Endothelial cell of umbilical vein (primary cell): ENCODE measurements at regions not wholly inside any gene's neighbourhood (a gene's known extent, or its start where the extent isn't known, plus 50 kb on each side); places are given as distances from the start of the nearest gene placed in this dataset.

Experiments used
- BruUV-seq: library from RNA; stranded (reverse); fragments of 400-500 nt; replicated peaks from 2 replicates; lab custom pipeline; 2021; lab: Mats Ljungman, UMichigan
- CTCF ChIA-PET: fragments of 300-600, 350-600 bp; sonication (Branson Sonifier 250); formaldehyde crosslinking; loops from one replicate; lab custom pipeline; 2021; ENCODE audit warnings: antibody characterized with exemption, inconsistent platforms; lab: Charles Lee
- POLR2A ChIA-PET: fragments of 300-600, 350-600 bp; sonication (Branson Sonifier 250); formaldehyde crosslinking; loops from one replicate; lab custom pipeline; 2021; ENCODE audit warnings: antibody characterized with exemption, inconsistent platforms; lab: Charles Lee
- DNase-seq: peaks from one replicate; pipeline ENCODE4 v3.0.0-alpha.2; 2011; ENCODE audit warnings: low read depth, low spot score
- FAIRE-seq: peaks from 2 replicates; lab custom pipeline; 2011; peaks lifted over from hg19 to GRCh38; lab: Jason Lieb, UNC
- H2AFZ ChIP-seq: 2 replicates; pipeline ENCODE4 v1.6.0; 2012; ENCODE audit warnings: low read depth, low read length, control low read depth, inconsistent platforms
- H3K27ac ChIP-seq: 2 replicates; pipeline ENCODE4 v1.5.1; 2011; ENCODE audit warnings: low read depth, mild to moderate bottlenecking, control low read depth, low read length, moderate library complexity; ENCODE audit not compliant: insufficient read depth
- H3K27me3 ChIP-seq, 2 experiments: 2 replicates each; pipeline versions ENCODE4 v1.6.0 to v1.6.1; 2011; ENCODE audit warnings: low read length in 2 of 2, mixed read lengths in 1 of 2; ENCODE audit not compliant: control insufficient read depth in 2 of 2, insufficient read depth in 2 of 2
- H3K36me3 ChIP-seq, 2 experiments: 2 replicates in 1 of 2; 3 replicates in 1 of 2; pipeline ENCODE4 v1.5.1; 2011; ENCODE audit warnings: low read length in 2 of 2, mild to moderate bottlenecking in 1 of 2, moderate library complexity in 1 of 2; ENCODE audit not compliant: control insufficient read depth in 2 of 2, insufficient read depth in 2 of 2; ENCODE audit errors: extremely low read depth in 1 of 2
- H3K4me1 ChIP-seq: 3 replicates; pipeline ENCODE4 v1.5.1; 2011; ENCODE audit warnings: mild to moderate bottlenecking, low read length; ENCODE audit not compliant: control insufficient read depth, insufficient read depth; ENCODE audit errors: extremely low read depth
- H3K4me2 ChIP-seq: 2 replicates; pipeline ENCODE4 v1.6.1; 2011; ENCODE audit warnings: low read length, control low read depth, mixed read lengths; ENCODE audit not compliant: insufficient read depth
- H3K4me3 ChIP-seq, 3 experiments: fragments of 200-600 bp in 1 of 3; sonication (generic), shearing (Covaris generic) in 1 of 3; replicated peaks in 1 of 3; 2 replicates each; pipeline ENCODE4 v1.5.1; 2011 to 2016; ENCODE audit warnings: control low read depth in 3 of 3, low read length in 3 of 3, mild to moderate bottlenecking in 2 of 3, inconsistent platforms in 1 of 3, low read depth in 1 of 3, moderate library complexity in 1 of 3; ENCODE audit not compliant: insufficient read depth in 1 of 3
- H3K79me2 ChIP-seq: 2 replicates; pipeline ENCODE4 v1.6.0; 2012; ENCODE audit warnings: low read length, inconsistent platforms; ENCODE audit not compliant: control insufficient read depth, insufficient read depth
- H3K9ac ChIP-seq: replicated peaks from 2 replicates; pipeline ENCODE3; 2011; ENCODE audit warnings: low read length, control low read depth; ENCODE audit not compliant: insufficient read depth; ENCODE audit errors: extremely low read depth
- H3K9me1 ChIP-seq: replicated peaks from 3 replicates; pipeline ENCODE4 v1.6.0; 2011; ENCODE audit warnings: mild to moderate bottlenecking, low read length; ENCODE audit not compliant: control insufficient read depth, insufficient read depth; ENCODE audit errors: extremely low read depth
- H3K9me3 ChIP-seq: replicated peaks from 2 replicates; pipeline ENCODE4 v1.5.1; 2012; ENCODE audit warnings: low read length, inconsistent platforms; ENCODE audit not compliant: control insufficient read depth, insufficient read depth
- H4K20me1 ChIP-seq: replicated peaks from 2 replicates; pipeline ENCODE3; 2011; ENCODE audit warnings: mild to moderate bottlenecking, low read length; ENCODE audit not compliant: control insufficient read depth, insufficient read depth; ENCODE audit errors: extremely low read depth
- EZH2 ChIP-seq: IDR thresholded peaks from 2 replicates; pipeline ENCODE4 v1.6.1; 2012; ENCODE audit warnings: borderline replicate concordance, low read depth, mild to moderate bottlenecking, moderate library complexity, low read length, inconsistent platforms; ENCODE audit not compliant: severe bottlenecking
- FOS ChIP-seq: IDR thresholded peaks from 2 replicates; pipeline ENCODE4 v1.6.1; 2011; ENCODE audit warnings: mild to moderate bottlenecking, low read length, moderate library complexity, borderline replicate concordance; ENCODE audit not compliant: insufficient read depth
- GATA2 ChIP-seq: IDR thresholded peaks from 2 replicates; pipeline ENCODE4 v1.7.0; 2011; ENCODE audit warnings: low read depth, mild to moderate bottlenecking, moderate library complexity, mixed read lengths, low read length; ENCODE audit not compliant: insufficient read length, insufficient read depth
- JUN ChIP-seq: IDR thresholded peaks from 2 replicates; pipeline ENCODE4 v1.6.1; 2011; ENCODE audit warnings: borderline replicate concordance, low read depth; ENCODE audit not compliant: insufficient read length, insufficient read depth
- MYC ChIP-seq: IDR thresholded peaks from one replicate; pipeline ENCODE4 v1.6.1; 2011; ENCODE audit warnings: mild to moderate bottlenecking, low read depth, low read length
- POLR2A ChIP-seq: IDR thresholded peaks from 2 replicates; pipeline ENCODE4 v1.6.1; 2012; ENCODE audit warnings: low read depth, mild to moderate bottlenecking, control low read depth, low read length
- POLR2AphosphoS5 ChIP-seq: IDR thresholded peaks from 2 replicates; pipeline ENCODE4 v1.6.1; 2012; ENCODE audit warnings: low read depth, mild to moderate bottlenecking, control low read depth, low read length, moderate library complexity; ENCODE audit not compliant: insufficient read depth
- dilution Hi-C: fragments of 300-500 bp; cut with MboI; formaldehyde crosslinking; loops from one replicate; pipeline ENCODE4 v1.15.0; 2019; ENCODE audit warnings: low sequenced_read_pairs; ENCODE audit not compliant: extremely low pct_ligation_motif_present
- intact Hi-C: fragments of 100-400 bp; cut with micrococcal nuclease; formaldehyde crosslinking; loops from one replicate; pipeline ENCODE4 v1.10.0; 2022
- TF ChIP-seq, protein P1 (sequence below): IDR thresholded peaks from 2 replicates; pipeline ENCODE4 v1.6.1; 2011; ENCODE audit not compliant: insufficient read depth, insufficient read length
- TF ChIP-seq, protein P2 (sequence below), 2 donors: IDR thresholded peaks; 1 replicate in 1 of 2; 2 replicates in 1 of 2; pipeline ENCODE4 v1.5.1; 2011; ENCODE audit warnings: low read length in 2 of 2, mild to moderate bottlenecking in 2 of 2, moderate library complexity in 2 of 2, control low read depth in 1 of 2, inconsistent platforms in 1 of 2, low read depth in 1 of 2; ENCODE audit not compliant: insufficient read depth in 1 of 2; ENCODE audit errors: extremely low read depth in 1 of 2

DNA sequence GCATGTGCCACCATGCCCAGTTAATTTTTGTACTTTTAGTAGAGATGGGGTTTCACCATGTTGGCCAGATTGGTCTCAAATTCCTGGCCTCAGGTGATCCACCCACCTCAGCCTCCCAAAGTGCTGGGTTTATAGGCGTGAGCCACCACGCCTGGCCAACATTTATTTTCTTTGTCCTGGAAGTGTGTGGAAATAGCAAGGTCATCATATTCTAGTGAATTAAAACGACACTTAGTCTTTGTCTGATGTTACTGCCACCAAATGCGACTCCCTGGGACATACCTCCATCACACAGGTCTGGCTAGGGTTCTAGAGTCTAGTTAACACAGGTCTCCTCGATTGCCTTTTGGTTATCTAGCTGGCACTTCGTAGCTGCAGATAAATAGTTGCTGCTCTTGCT lies 203.1 kb downstream of the AASDH start:
- no peak overlapping the region for H3K9ac ChIP-seq
- TF ChIP-seq, protein P1, sequence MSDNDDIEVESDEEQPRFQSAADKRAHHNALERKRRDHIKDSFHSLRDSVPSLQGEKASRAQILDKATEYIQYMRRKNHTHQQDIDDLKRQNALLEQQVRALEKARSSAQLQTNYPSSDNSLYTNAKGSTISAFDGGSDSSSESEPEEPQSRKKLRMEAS = no peak
- TF ChIP-seq, protein P2, sequence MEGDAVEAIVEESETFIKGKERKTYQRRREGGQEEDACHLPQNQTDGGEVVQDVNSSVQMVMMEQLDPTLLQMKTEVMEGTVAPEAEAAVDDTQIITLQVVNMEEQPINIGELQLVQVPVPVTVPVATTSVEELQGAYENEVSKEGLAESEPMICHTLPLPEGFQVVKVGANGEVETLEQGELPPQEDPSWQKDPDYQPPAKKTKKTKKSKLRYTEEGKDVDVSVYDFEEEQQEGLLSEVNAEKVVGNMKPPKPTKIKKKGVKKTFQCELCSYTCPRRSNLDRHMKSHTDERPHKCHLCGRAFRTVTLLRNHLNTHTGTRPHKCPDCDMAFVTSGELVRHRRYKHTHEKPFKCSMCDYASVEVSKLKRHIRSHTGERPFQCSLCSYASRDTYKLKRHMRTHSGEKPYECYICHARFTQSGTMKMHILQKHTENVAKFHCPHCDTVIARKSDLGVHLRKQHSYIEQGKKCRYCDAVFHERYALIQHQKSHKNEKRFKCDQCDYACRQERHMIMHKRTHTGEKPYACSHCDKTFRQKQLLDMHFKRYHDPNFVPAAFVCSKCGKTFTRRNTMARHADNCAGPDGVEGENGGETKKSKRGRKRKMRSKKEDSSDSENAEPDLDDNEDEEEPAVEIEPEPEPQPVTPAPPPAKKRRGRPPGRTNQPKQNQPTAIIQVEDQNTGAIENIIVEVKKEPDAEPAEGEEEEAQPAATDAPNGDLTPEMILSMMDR (IDR thresholded peaks at IDR 0.05; ENCODE audit: extremely low read depth in 1 of 2, insufficient read depth in 1 of 2, low read depth in 1 of 2, low read length in 2 of 2) = no peak
- no peak for TF ChIP-seq JUN
- TF ChIP-seq MYC = no peak
- no peak for TF ChIP-seq GATA2
- TF ChIP-seq POLR2AphosphoS5 = no peak
- TF ChIP-seq FOS = no peak
- TF ChIP-seq EZH2 = no peak
- no peak for TF ChIP-seq POLR2A
- no peaks in the 10 kb centered on the region for H3K27me3 ChIP-seq
- H2AFZ ChIP-seq = no peak overlapping the region
- H3K4me1 ChIP-seq = no peaks in the 10 kb centered on the region
- BruUV-seq = no TSS peak
- FAIRE-seq (no peak), DNase-seq (no peak)
- no peaks in the 10 kb centered on the region for H3K9me3 ChIP-seq
- no peak overlapping the region for H3K27ac ChIP-seq
- H3K36me3 ChIP-seq = no peaks in the 10 kb centered on the region
- dilution Hi-C loops (no loop called here), intact Hi-C loops (no loop called here)
- no peaks in the 10 kb centered on the region for H3K9me1 ChIP-seq
- no peaks in the 10 kb centered on the region for H3K79me2 ChIP-seq
- H3K4me3 ChIP-seq = no peak overlapping the region
- no peak overlapping the region for H3K4me2 ChIP-seq
- no peaks in the 10 kb centered on the region for H4K20me1 ChIP-seq
- ChIA-PET POLR2A (no interaction called here), CTCF (no interaction called here)
